ENCODE measurements at regions not wholly inside any gene's neighbourhood (a gene's known extent, or its start where the extent isn't known, plus 50 kb on each side); places are given as distances from the start of the nearest gene placed in this dataset.

GRCh38 chr5:174644436-174644835, 79.9 kb upstream of the MSX2 start:
- TF ChIP-seq POLR2AphosphoS5 (IDR thresholded peaks at IDR 0.05; ENCODE audit: insufficient read depth, low read depth, low read length) (no peak), CTCF (IDR thresholded peaks at IDR 0.05; ENCODE audit: extremely low read depth in 1 of 2, insufficient read depth in 1 of 2, low read depth in 1 of 2, low read length in 2 of 2) (no peak), MAX (IDR thresholded peaks at IDR 0.05; ENCODE audit: insufficient read depth, insufficient read length) (no peak), EZH2 (IDR thresholded peaks at IDR 0.05; ENCODE audit: borderline replicate concordance, low read depth, low read length, severe bottlenecking) (no peak), POLR2A (IDR thresholded peaks at IDR 0.05; ENCODE audit: low read depth, low read length) (no peak), JUN (IDR thresholded peaks at IDR 0.05; ENCODE audit: borderline replicate concordance, insufficient read depth, insufficient read length, low read depth) (no peak), MYC (IDR thresholded peaks at IDR 0.05; ENCODE audit: low read depth, low read length) (no peak), GATA2 (IDR thresholded peaks at IDR 0.05; ENCODE audit: insufficient read depth, insufficient read length, low read depth, low read length) (no peak)
